ENCODE measurements at regions not wholly inside any gene's neighbourhood (a gene's known extent, or its start where the extent isn't known, plus 50 kb on each side); places are given as distances from the start of the nearest gene placed in this dataset.

- ChIA-PET CTCF (interaction anchor here (1.0 to 1.3 kb wide), 2 partner anchors 14 to 19 kb away, joined by 3 to 4 read pairs; no protein-coding TSS in a partner anchor), POLR2A (interaction anchor here (1.0 kb wide), 1 partner anchor 103 kb away, joined by 4 read pairs; the partner anchor contains the start of gene EFNB1)
- H3K4me3 ChIP-seq (ENCODE audit: low read depth, low read length): no peak overlapping the region
- DNase-seq (ENCODE audit: low read depth, low spot score): no peak
- TF ChIP-seq CTCF (IDR thresholded peaks at IDR 0.05; ENCODE audit: insufficient read depth, low read length, missing control alignments): no peak
These were observed 102.5 kb downstream of the EFNB1 start for GRCh38 chrX:68931345-68931744.

GRCh38 chrX:68930542-68931317 lies 101.9 kb downstream of the EFNB1 start:
- no peak overlapping the region for H3K4me3 ChIP-seq (ENCODE audit: low read depth, low read length)
- POLR2A ChIA-PET: interaction anchor here (1.0 kb wide), 1 partner anchor 102 kb away, joined by 4 read pairs; the partner anchor contains the start of gene EFNB1
- no peak for DNase-seq (ENCODE audit: low read depth, low spot score)
- CTCF ChIA-PET: interaction anchor here (1.0 to 1.3 kb wide), 2 partner anchors 15 to 18 kb away, joined by 3 to 4 read pairs; no protein-coding TSS in a partner anchor
- TF ChIP-seq CTCF (IDR thresholded peaks at IDR 0.05; ENCODE audit: insufficient read depth, low read length, missing control alignments): no peak

- no peak for TF ChIP-seq CTCF (IDR thresholded peaks at IDR 0.05; ENCODE audit: insufficient read depth, low read length, missing control alignments)
- ChIA-PET POLR2A (no interaction called here), CTCF (interaction anchor here (1.1 to 1.3 kb wide), 2 partner anchors 10 to 18 kb away, joined by 3 read pairs; no protein-coding TSS in a partner anchor)
These were observed 100.7 kb downstream of the EFNB1 start for GRCh38 chrX:68929332-68930150.

GRCh38 chrX:68928401-68928800 lies 99.6 kb downstream of the EFNB1 start:
- CTCF ChIA-PET: interaction anchor here (1.1 kb wide), 1 partner anchor 20 kb away, joined by 3 read pairs; no protein-coding TSS in a partner anchor

More at GRCh38 chrX:68929332-68930150, 100.7 kb downstream of the EFNB1 start:
- no peak for DNase-seq (ENCODE audit: low read depth, low spot score)
- no peak overlapping the region for H3K4me3 ChIP-seq (ENCODE audit: low read depth, low read length)

GRCh38 chrX:68927178-68927577 lies 98.4 kb downstream of the EFNB1 start:
- ChIA-PET CTCF (no interaction called here), POLR2A (no interaction called here)
- H3K4me3 ChIP-seq (ENCODE audit: low read depth, low read length): no peak overlapping the region
- DNase-seq (ENCODE audit: low read depth, low spot score): no peak
- no peak for TF ChIP-seq CTCF (IDR thresholded peaks at IDR 0.05; ENCODE audit: insufficient read depth, low read length, missing control alignments)

More at GRCh38 chrX:68928401-68928800, 99.6 kb downstream of the EFNB1 start:
- TF ChIP-seq CTCF (IDR thresholded peaks at IDR 0.05; ENCODE audit: insufficient read depth, low read length, missing control alignments): no peak
- no peak for DNase-seq (ENCODE audit: low read depth, low spot score)
- POLR2A ChIA-PET: no interaction called here
- no peak overlapping the region for H3K4me3 ChIP-seq (ENCODE audit: low read depth, low read length)

- POLR2A ChIA-PET: no interaction called here
These were observed 94.3 kb downstream of the EFNB1 start for GRCh38 chrX:68923147-68923546.

More at GRCh38 chrX:68923147-68923546, 94.3 kb downstream of the EFNB1 start:
- DNase-seq (ENCODE audit: low read depth, low spot score): no peak
- CTCF ChIA-PET: no interaction called here
- no peak overlapping the region for H3K4me3 ChIP-seq (ENCODE audit: low read depth, low read length)
- no peak for TF ChIP-seq CTCF (IDR thresholded peaks at IDR 0.05; ENCODE audit: insufficient read depth, low read length, missing control alignments)

Measured in AG04449 (cell line).